IPS-11a (cell line): ENCODE measurements at regions not wholly inside any gene's neighbourhood (a gene's known extent, or its start where the extent isn't known, plus 50 kb on each side); places are given as distances from the start of the nearest gene placed in this dataset.

Experiments
- H3K4me3 ChIP-seq: one replicate; pipeline ENCODE4 v1.5.1; 2013; ENCODE audit warnings: low read depth, low read length, control low read depth

DNA sequence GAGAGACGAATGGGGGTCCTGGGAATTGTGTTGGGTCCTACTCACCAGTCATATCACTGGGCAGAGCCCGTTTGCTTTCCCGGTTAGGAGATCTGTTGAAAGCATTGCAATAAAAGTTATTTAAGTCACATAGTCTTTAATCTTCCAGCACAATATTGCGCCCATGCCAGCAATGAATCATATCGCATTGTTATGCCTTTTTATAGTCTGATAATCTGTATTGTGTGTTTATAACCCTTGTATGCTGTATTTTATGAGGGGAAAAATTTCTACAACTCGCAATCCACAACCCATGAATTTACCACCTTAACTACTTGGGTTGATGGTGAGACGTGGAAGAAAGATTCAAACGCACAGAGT lies 211.9 kb upstream of the SMIM21 start:
- no peak overlapping the region for H3K4me3 ChIP-seq

DNA sequence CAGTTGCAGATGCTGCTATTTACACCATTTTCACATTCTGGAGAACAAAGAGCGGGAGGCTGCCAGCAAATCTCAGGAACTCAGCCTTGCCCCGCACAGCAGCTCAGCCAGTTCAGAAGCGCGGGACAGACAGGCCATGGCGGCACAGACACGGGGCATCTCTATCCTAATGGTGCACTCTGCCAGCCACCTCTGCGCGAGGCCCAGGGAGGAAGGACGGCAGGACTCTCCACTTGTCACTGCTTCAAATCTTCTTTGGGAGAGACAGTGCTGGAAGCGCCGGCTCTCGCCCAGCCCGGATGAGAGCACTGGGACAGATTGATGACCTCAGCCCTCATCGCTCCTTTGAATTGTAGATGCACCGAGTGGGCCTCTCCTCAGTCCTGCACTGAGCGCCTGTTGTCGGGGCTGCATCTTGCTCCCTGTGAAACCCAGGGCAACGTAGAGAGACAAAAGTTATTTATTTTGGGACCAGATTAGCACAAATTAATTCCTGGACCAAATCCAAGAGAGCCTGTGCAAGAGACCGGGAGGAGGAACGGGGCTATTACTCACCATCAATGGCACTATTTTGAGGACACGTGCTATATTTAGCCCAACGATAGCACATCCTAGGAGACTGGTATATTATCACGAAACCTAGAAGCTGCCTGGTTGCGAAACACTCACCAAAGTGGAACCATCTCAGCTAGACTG lies 211.4 kb upstream of the SMIM21 start:
- no peak overlapping the region for H3K4me3 ChIP-seq

DNA sequence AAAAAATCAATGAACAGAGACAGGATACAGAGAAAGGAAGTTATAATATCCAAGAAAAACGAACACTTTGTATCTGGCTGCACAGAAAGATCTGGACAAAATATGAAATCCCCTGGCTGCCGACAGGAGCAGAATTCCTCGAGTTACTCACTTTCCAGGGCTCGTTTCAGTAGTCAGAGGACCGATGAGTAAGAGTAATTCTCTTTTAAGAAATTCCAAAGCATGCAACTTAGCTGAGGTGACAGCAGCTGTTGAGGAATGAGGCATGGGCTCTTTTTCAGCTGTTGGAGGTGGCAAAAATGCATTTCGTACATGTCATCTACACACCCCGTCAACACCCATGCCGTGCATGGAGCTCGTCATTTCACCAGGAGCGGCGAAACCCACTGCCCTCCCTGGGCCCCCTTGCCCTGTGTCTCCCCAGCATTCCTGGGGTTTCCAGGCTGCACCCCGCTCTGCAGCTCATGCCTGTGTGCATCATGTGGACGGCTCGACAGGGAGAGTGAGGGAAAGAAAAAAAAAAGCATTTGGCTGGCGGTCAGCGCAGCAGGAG lies 210.8 kb upstream of the SMIM21 start:
- no peak overlapping the region for H3K4me3 ChIP-seq

DNA sequence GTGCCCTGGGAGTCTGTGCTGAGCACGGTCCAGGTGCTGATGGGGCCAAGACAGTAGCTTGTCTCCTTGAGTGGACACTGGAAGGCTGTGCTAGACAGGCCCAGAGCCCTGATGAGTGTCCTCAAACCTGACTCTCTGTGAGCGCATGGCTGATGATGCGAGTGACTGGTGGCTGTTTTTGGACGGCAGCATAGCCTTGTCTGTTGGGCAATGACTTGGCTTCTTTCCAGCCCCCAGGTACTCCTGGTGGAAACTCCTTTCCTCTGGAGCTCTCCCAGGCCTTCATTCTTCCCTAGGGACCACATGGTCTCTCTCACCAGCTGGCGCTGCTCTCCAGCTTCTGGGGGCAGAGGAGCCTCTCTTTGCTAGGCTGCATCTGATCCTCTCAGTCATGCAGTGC lies 207.6 kb upstream of the SMIM21 start:
- H3K4me3 ChIP-seq: no peak overlapping the region

DNA sequence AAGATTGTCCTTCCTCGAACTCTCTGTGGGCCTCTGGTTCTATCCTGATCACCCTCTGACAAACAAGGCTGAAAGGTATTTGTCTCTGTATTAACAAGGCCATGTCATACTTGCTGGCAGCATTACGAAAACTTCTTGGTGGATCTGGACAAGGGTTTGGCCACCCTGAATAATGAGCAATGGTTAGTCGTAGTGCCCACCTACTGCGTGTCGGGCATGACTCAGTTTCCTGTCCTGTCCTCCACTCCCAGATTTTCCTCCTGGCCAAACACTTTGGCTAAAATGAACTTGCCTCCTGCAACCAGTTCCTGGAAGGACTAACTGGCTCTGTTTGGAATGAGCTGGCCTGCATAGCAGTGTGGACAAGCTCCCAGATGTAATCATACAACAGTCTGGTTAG lies 198.5 kb upstream of the SMIM21 start:
- no peak overlapping the region for H3K4me3 ChIP-seq

DNA sequence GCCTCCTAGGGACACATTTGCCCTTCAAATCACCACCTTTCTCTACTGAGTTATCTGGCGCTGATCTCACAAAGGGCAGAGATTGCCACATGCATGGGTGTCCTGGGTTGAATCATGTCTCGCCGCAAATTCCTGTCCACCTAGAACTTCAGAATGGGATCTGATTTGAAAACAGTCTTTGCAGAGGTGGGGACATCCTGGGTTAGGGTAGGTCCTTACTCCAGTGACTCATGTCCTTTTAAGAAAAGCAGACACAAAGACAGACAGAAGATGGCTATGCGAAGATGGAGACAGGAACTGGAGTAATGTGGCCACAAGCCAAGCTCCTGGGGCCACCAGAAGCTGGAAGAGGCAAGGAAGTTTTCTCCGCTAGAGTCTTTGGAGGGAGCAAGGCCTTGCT lies 197.4 kb upstream of the SMIM21 start:
- H3K4me3 ChIP-seq: no peak overlapping the region

DNA sequence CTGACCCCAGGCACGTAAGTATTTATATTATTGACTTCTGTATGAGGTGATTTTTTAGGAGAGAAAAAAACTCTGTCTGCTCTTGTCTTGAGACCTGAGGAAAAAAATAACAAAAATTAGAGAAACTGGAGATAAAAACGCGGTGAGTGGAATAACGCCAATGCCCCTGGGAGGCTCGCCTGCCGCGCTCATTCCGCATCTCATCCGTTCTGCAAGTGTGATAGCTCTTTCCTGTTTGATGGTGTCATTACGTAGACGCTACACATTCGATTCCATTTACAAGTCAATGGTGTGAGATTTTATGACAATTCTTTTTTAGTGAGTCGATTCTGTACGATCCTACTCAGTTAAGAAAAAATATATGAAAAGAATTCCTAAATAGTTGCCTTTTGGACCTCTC lies 194.3 kb upstream of the SMIM21 start:
- H3K4me3 ChIP-seq: no peak overlapping the region

DNA sequence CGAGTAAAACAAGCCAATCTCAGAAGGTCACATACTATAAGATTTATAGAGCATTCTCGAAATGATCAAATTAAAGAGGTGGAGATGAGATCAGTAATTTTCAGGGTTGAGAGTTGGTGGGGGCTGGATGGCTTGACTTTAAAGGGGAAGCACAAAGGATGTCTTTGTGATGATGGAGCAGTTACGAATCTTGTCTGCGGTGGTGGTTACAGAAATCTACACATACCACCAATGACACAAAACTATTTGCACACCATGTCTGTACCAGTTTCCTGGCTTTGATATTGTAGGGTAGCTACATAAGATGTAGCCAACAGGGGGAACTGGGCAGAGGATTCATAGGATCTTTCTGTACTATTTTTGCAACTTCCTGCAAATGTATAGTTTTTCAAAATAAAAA lies 190.6 kb upstream of the SMIM21 start:
- H3K4me3 ChIP-seq: no peak overlapping the region

DNA sequence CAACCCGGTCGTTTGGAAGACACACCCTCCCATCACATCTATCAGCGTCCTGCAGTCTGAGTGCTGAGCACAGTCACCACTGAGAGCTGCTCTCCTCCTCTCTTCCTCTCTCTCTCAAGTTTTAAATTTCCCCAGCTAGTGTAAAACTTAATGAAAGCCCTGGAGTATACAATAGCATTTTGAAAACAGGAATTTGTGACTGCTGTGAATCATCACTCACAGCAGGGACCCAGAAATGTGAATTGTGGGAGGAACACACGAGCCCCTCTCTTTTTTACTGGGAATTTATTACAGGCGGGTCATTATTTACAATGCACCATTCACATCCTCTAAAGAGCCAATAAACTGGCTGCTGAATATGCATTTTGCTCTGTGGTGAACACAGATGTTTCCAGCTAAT lies 185.0 kb upstream of the SMIM21 start:
- no peak overlapping the region for H3K4me3 ChIP-seq

DNA sequence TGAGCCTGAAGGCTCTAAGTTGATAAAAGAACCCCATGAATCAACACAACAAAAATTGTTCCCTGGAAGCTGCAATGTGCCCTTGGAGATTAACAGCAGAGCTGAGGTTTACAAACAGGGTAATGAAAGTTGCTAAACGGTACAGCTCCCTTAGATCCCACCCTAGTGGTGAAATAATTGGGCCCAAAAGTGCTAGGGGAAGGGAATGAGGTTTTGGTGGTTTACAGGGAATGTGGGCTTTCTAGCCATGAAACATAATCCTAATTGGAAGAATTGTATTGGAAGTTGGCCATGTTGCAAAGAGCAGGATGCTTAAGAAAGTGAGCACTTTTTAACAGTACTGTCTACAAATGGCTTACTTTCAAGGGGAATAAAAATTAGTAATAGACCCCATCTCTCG lies 180.2 kb upstream of the SMIM21 start:
- no peak overlapping the region for H3K4me3 ChIP-seq

DNA sequence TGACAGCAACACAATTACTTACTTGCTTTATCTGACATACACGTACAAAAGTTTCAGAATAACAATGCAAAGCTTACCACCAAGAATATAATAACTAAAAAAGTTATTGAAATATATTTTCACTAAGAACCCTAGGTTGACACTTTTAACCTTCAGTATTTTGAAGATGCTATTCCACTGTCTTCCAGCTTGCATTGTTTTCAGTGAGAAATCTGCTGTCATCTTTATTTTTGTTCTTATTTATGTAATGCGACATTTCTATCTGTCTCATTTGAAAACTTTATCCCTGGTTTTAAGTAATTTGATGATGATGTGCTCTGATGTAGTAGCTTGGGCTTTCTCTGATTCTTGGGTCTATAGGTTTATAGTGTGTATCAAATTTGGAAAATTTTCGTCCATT lies 165.0 kb upstream of the SMIM21 start:
- H3K4me3 ChIP-seq: no peak overlapping the region

DNA sequence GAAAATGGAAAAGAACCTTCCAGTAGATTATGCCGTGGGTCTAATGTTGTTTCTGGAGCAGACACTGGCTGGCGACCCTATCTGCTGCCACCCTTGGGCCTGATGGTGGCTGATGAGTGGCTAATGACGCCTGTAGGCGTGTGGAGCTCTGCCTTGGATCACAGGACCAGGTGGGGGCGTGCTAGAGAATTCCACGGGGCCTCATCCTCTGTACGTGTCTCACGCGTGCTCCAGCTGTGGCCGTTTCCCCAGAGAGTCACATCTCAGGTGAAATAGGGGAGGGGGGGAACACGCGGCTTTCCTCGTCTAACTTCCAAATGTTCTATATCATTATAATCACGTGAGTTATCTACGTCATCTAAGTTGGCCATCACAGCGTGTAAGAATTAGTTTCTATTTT lies 160.9 kb upstream of the SMIM21 start:
- no peak overlapping the region for H3K4me3 ChIP-seq

DNA sequence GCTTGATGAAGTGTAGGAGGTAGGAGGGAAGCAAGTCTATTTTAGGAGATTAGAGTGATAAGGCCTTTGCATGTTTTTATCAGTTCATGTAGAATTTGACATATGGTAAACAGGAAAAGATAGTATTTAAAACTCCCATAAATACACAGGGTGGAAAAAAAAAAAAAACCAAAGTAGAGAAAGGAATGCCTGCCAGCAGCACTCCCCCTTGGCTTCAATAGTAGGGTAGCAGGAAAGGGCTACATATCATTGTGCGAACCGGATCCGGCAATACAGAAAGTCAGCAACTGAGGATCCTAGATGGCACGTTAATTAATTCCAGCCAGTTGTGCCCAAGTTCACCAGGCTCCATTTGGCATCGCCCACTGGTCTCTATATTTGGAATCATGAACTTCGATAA lies 159.6 kb upstream of the SMIM21 start:
- H3K4me3 ChIP-seq: no peak overlapping the region

DNA sequence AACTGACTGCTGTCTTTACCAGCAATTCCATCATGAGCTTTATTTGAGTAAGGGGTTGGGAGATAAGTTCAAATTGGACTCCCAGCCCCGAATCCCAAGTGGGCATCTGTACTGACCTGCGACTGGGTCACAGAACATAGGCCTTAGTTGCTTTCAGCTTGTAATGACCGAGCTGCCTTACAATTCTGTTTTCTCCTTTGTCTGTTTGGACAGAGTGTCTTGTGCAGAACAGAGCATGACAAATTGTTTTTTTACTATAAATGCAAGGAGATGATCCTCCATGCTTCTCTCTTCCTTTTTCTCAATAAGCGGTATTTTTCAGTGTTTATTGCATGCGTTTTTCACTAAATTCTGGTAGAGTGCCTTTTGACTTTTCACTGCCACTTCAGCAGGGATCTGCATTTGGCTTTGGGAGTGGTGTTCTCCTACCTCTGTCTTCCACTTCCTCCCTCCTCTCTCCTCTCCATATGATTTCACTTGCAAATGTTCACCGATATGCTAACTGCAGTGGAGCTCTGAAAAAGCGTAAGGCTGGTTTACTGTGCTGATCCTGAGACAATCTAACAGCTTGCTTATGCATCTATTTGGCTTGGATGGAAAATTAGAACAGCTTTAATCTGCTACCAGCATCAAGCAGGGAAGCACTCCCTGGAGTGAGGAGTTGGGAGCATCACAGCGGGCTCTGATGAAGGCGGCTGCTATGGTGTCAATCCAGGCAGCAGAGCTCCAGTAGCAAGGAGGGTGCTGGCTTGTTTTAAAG lies 158.8 kb upstream of the SMIM21 start:
- no peak overlapping the region for H3K4me3 ChIP-seq

DNA sequence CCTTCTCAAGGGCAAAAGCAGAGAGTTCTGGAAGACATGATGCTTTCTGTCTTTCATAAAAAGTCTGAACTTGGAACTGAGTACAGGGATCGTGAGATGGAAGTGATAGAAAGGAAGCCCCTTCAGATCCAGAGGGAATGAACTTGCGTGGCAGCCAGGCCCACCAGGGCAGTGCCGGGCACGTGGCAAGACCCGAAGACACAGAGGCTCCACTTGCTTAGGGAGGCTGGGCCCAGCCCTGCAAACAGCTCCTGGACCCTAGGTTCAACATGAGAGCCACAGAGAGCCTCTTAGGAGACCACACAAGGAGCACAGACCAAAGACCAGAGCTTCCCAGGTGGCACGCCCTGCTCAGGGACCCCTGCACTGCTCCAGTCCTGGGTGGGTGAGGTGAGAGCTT lies 155.4 kb upstream of the SMIM21 start:
- H3K4me3 ChIP-seq: no peak overlapping the region

DNA sequence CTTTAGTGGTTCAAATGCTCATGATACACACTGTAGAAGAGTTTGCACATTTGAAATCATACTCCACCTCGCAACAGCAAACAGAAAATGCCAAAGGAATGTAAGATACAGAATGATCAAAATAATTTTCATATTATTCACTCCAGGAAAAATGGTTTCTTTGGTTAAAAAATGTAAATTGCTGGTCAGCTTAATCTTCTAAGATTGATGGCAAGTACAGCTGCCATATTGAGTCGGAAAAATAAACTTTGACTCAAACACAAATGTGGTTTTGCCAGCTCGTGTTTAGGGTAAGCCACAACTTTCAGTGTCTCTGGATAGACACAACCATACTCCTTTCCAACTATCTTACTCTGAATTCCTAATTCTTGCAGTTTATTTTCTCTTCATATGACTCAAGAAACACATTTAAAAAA lies 154.9 kb upstream of the SMIM21 start:
- no peak overlapping the region for H3K4me3 ChIP-seq

DNA sequence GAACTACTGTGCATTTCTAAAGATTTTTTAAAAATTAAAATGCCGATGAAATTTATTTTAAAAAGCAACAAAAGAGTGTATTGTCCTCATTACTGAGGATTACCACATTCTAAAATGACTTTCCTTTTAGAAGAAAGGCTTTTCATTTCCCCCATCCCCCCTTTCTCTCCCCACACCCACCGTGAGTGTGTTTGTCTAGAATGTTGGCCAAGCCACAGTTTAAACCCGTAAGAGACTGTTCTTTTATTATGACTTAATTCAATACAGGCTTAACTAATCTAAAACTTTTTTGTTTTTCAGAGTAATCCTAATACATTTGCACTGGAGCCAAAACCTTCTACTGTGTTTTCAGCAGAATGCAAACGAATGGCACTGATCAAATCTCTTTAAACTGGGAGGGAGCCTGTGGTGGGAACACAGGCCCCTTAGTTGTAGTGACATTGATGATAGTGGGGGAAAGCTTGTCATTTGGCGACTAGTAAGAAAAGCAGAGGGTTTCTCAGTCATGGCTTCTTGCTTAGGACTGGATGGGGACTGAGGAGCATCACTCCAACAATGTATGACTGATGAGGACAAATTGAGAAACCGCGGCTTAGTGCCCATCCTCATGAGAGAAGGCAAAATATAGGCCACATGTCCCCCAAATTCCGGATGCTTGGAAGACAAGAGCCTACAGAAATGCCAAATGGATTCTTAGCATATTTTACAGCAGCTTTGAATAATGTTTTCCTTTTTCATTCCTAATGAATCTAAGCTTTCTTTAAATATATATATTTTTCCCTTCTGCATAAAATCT lies 154.0 kb upstream of the SMIM21 start:
- H3K4me3 ChIP-seq: no peak overlapping the region

DNA sequence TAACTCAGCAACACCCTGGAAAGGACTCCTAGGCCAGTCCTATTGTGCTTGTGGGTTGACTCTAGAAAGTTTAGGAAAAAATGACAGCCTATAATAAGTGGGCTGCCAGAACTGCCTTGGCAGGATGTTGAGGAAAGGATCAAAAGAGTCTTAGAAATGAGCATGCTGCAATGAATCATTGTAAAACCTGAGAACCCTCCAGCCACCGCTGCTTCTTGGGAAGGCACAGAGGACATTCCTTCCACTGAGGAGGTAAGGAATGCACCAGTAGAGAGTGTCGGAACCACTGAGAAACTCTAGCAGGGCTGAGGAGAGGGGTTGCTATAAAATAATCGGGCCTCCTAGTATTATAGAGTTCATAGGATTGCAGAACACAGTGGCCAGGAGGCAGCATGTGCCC lies 146.7 kb upstream of the SMIM21 start:
- no peak overlapping the region for H3K4me3 ChIP-seq

DNA sequence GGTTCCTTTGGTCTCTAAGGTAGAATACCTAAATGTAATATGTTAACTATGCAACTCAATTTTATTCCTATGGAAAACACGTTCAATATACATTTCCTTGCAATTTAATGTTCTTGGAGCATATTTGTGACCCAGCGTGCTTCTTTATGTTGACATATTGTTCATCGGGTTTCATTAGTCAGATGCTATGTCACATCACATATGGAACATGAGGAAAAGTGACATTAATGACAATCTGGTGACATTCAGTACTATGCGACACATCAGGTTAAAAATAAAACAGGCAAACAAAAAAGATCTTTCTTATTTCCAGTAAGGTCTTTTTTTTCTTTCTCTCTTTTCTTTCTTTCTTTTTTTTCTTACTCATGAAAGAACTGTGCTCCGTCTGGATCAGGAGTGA lies 135.6 kb upstream of the SMIM21 start:
- no peak overlapping the region for H3K4me3 ChIP-seq

DNA sequence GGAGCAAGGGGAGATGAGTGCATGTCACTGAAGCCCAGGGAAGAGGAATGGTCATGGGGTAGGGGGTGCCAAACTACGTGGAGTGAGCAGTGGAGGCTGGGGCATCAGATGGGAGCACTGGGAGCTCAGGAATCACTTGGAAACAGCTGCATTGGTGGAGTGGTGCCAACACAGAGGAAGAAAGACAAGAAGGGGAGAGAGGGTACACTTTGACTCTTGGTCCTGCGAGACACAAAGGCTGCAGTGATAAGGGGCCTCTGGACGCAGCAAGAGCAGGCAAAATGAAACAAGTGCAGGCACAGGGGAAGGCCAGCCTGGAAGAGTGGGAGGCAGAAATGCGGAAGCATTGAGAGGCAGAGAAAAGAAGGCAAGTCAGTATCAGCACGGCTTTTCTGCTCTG lies 134.7 kb upstream of the SMIM21 start:
- H3K4me3 ChIP-seq: no peak overlapping the region

DNA sequence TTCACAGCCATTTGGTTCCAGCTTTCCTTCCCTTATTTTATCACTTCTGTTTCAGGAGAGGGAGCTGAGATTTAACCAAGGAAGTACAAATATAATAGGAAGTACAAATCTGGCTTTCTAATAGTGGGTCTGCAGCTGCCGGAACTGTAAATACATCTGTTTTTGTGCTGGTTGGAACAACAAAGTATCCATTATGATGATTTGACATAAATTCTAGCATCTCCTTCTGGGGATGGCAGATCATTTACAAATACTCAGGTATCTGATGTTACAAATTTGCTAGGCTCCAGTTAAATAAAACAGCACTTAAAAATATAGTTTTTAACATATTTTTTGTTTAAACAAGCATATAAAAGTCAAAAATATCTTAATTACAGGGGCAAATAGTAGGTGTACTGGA lies 131.3 kb upstream of the SMIM21 start:
- no peak overlapping the region for H3K4me3 ChIP-seq

DNA sequence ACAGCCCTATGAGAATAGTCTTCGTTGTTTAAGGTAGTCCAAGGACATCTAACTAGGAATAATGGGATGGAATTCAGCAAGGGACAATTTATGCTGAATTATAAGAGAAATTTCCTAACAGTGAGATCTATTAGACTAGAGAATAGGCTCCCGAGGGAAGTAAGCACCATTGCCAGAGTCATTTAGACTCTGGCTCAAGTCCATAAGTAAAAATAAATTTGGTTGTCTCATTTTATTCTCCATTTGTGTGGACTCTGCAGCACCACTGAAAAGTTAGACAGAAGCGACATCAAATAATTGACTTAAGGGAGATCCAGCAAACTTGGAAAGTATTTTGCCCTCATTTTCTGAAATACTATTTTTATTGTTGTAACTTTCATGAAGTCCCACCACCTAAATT lies 129.3 kb upstream of the SMIM21 start:
- H3K4me3 ChIP-seq: no peak overlapping the region
